GM19035 (cell line): ENCODE measurements at regions not wholly inside any gene's neighbourhood (a gene's known extent, or its start where the extent isn't known, plus 50 kb on each side); places are given as distances from the start of the nearest gene placed in this dataset.
"Not testable (repeated sequence)": the region's sequence is repeated elsewhere in the genome, so short reads cannot be mapped to it uniquely, and the experiment has no call there.

ENCODE experiments used
- ATAC-seq: cut with Tn5 transposase; IDR thresholded peaks from one replicate; pipeline ENCODE4 v1.9.1; 2021; ENCODE audit not compliant: unreplicated experiment

- no peak for ATAC-seq
Observed at GRCh38 chr14:105924951-105925591, 398.7 kb downstream of the TMEM121 start.

- no peak for ATAC-seq
Observed at GRCh38 chr14:105925615-105926372, 399.4 kb downstream of the TMEM121 start.

GRCh38 chr14:105926373-105927095 is 400.2 kb downstream of the TMEM121 start:
- ATAC-seq = no peak

- no peak for ATAC-seq
Observed at GRCh38 chr14:105927096-105928060, 401.0 kb downstream of the TMEM121 start.

GRCh38 chr14:105928171-105929111 is 402.1 kb downstream of the TMEM121 start:
- not testable (repeated sequence) for ATAC-seq

- ATAC-seq = no peak
Observed at GRCh38 chr14:105929327-105930081, 403.1 kb downstream of the TMEM121 start.

GRCh38 chr14:105930572-105930971 is 404.2 kb downstream of the TMEM121 start:
- no peak for ATAC-seq

- ATAC-seq = no peak
Observed at GRCh38 chr14:105931808-105932483, 405.6 kb downstream of the TMEM121 start.

GRCh38 chr14:105933238-105933637 is 406.9 kb downstream of the TMEM121 start:
- ATAC-seq = no peak

GRCh38 chr14:105935384-105935783 is 409.0 kb downstream of the TMEM121 start:
- no peak for ATAC-seq

GRCh38 chr14:105937253-105938054 is 411.1 kb downstream of the TMEM121 start:
- ATAC-seq = no peak

GRCh38 chr14:105938055-105938863 is 411.9 kb downstream of the TMEM121 start:
- ATAC-seq = no peak

GRCh38 chr14:105938959-105939358 is 412.6 kb downstream of the TMEM121 start:
- no peak for ATAC-seq

- no peak for ATAC-seq
Observed at GRCh38 chr14:105939810-105940508, 413.6 kb downstream of the TMEM121 start.

GRCh38 chr14:105940534-105941225 is 414.3 kb downstream of the TMEM121 start:
- ATAC-seq = no peak
